ENCODE measurements at regions not wholly inside any gene's neighbourhood (a gene's known extent, or its start where the extent isn't known, plus 50 kb on each side); places are given as distances from the start of the nearest gene placed in this dataset.
"Not testable (repeated sequence)": the region's sequence is repeated elsewhere in the genome, so short reads cannot be mapped to it uniquely, and the experiment has no call there.

- no peak for DNase-seq
Observed at GRCh38 chr5:156000115-156000514, 326.8 kb upstream of the SGCD start.

GRCh38 chr5:156004754-156005153 lies 322.2 kb upstream of the SGCD start:
- no peak for DNase-seq

- DNase-seq: no peak
Observed at GRCh38 chr5:156006026-156006647, 320.8 kb upstream of the SGCD start.

GRCh38 chr5:156008844-156009243 lies 318.1 kb upstream of the SGCD start:
- DNase-seq: no peak

- DNase-seq: no peak
Observed at GRCh38 chr5:156009583-156009982, 317.4 kb upstream of the SGCD start.

- no peak for DNase-seq
Observed at GRCh38 chr5:156015137-156015536, 311.8 kb upstream of the SGCD start.

- no peak for DNase-seq
Observed at GRCh38 chr5:156019130-156019529, 307.8 kb upstream of the SGCD start.

- DNase-seq: no peak
Observed at GRCh38 chr5:156019571-156020180, 307.3 kb upstream of the SGCD start.

- no peak for DNase-seq
Observed at GRCh38 chr5:156020647-156021046, 306.3 kb upstream of the SGCD start.

GRCh38 chr5:156021866-156022265 lies 305.1 kb upstream of the SGCD start:
- no peak for DNase-seq

GRCh38 chr5:156025656-156026055 lies 301.3 kb upstream of the SGCD start:
- DNase-seq: no peak

- DNase-seq: no peak
Observed at GRCh38 chr5:156031181-156031580, 295.8 kb upstream of the SGCD start.

- DNase-seq: no peak
Observed at GRCh38 chr5:156036640-156037039, 290.3 kb upstream of the SGCD start.

GRCh38 chr5:156037151-156037909 lies 289.6 kb upstream of the SGCD start:
- no peak for DNase-seq

- no peak for DNase-seq
Observed at GRCh38 chr5:156042726-156043125, 284.2 kb upstream of the SGCD start.

GRCh38 chr5:156043351-156043750 lies 283.6 kb upstream of the SGCD start:
- DNase-seq: no peak

GRCh38 chr5:156051972-156052371 lies 275.0 kb upstream of the SGCD start:
- DNase-seq: peak; percentile 18

GRCh38 chr5:156052656-156053055 lies 274.3 kb upstream of the SGCD start:
- DNase-seq: no peak

- no peak for DNase-seq
Observed at GRCh38 chr5:156053056-156053455, 273.9 kb upstream of the SGCD start.

GRCh38 chr5:156076912-156077311 lies 250.1 kb upstream of the SGCD start:
- no peak for DNase-seq

GRCh38 chr5:156087577-156088110 lies 239.3 kb upstream of the SGCD start:
- DNase-seq: no peak

GRCh38 chr5:156089955-156090940 lies 236.7 kb upstream of the SGCD start:
- DNase-seq: not testable (repeated sequence)

- DNase-seq: no peak
Observed at GRCh38 chr5:156093024-156093423, 233.9 kb upstream of the SGCD start.
